ENCODE measurements at regions not wholly inside any gene's neighbourhood (a gene's known extent, or its start where the extent isn't known, plus 50 kb on each side); places are given as distances from the start of the nearest gene placed in this dataset.

GRCh38 chr17:27986805-27987684, 55.4 kb upstream of the NLK start:
- no peak overlapping the region for H2AFZ ChIP-seq (ENCODE audit: low read depth, low read length, poor library complexity, severe bottlenecking)
- intact Hi-C loops (cut with micrococcal nuclease): no loop called here
- ChIA-PET POLR2A (no interaction called here), RAD21 (ENCODE audit: low non-redundant PET in 1 of 2, low total read pairs in 2 of 2, uncharacterized antibody in 2 of 2, unreplicated experiment in 2 of 2) (no interaction called here), CTCF (no interaction called here)
- ATAC-seq: no peak
- H3K36me3 ChIP-seq (ENCODE audit: control insufficient read depth in 1 of 2, insufficient read depth in 2 of 2, low read length in 2 of 2): no peaks in the 10 kb centered on the region
- no peaks in the 10 kb centered on the region for H3K4me1 ChIP-seq (ENCODE audit: control insufficient read depth in 1 of 2, insufficient read depth in 2 of 2, low read length in 2 of 2)
- H3K4me3 ChIP-seq (replicated peaks in 1 of 2; ENCODE audit: low read depth in 1 of 2, low read length in 2 of 2): no peak overlapping the region
- no peak for DNase-seq (ENCODE audit: low read depth, low spot score)
- H3K9me2 ChIP-seq (ENCODE audit: insufficient read depth): no peaks in the 10 kb centered on the region
- no peak overlapping the region for H3K4me2 ChIP-seq (ENCODE audit: low read length)
- H3K9me3 ChIP-seq (ENCODE audit: control insufficient read depth in 1 of 2, insufficient read depth in 1 of 2, low read depth in 1 of 2, low read length in 2 of 2): no peaks in the 10 kb centered on the region
- no peak overlapping the region for H3K9ac ChIP-seq (ENCODE audit: low read length)
- no TSS peak for BruUV-seq (replicated peaks)
- H3K27me3 ChIP-seq (ENCODE audit: insufficient read depth, low read length): no peaks in the 10 kb centered on the region
- no peaks in the 10 kb centered on the region for H4K20me1 ChIP-seq (ENCODE audit: insufficient read depth)
- TF ChIP-seq ZBTB33 (IDR thresholded peaks at IDR 0.05; ENCODE audit: extremely low read depth, insufficient replicate concordance, low read length): no peak
- no peak for TF ChIP-seq MAX (IDR thresholded peaks at IDR 0.05)
- H3K27ac ChIP-seq (ENCODE audit: low read depth, low read length): no peak overlapping the region
- H3K79me2 ChIP-seq (ENCODE audit: insufficient read depth, low read length): no peaks in the 10 kb centered on the region

GRCh38 chr17:27989046-27989445, 53.4 kb upstream of the NLK start:
- ATAC-seq: no peak
- H2AFZ ChIP-seq (ENCODE audit: low read depth, low read length, poor library complexity, severe bottlenecking): no peak overlapping the region
- no peaks in the 10 kb centered on the region for H3K4me1 ChIP-seq (ENCODE audit: control insufficient read depth in 1 of 2, insufficient read depth in 2 of 2, low read length in 2 of 2)
- no peak for TF ChIP-seq ZFX (IDR thresholded peaks at IDR 0.05)
- TF ChIP-seq REST (IDR thresholded peaks at IDR 0.05; ENCODE audit: low read depth): no peak
- TF ChIP-seq EZH2phosphoT487 (IDR thresholded peaks at IDR 0.05; ENCODE audit: borderline replicate concordance): no peak
- TF ChIP-seq EZH2 (IDR thresholded peaks at IDR 0.05): no peak
- TF ChIP-seq SP1 (IDR thresholded peaks at IDR 0.05; ENCODE audit: low read depth): no peak
- no peak for TF ChIP-seq ZBTB33 (IDR thresholded peaks at IDR 0.05; ENCODE audit: extremely low read depth, insufficient replicate concordance, low read length)
- TF ChIP-seq SRF (IDR thresholded peaks at IDR 0.05; ENCODE audit: low read depth): no peak
- no peak for TF ChIP-seq TCF7L2 (IDR thresholded peaks at IDR 0.05; ENCODE audit: borderline replicate concordance, extremely low read depth, insufficient read depth, insufficient read length)
- no peak for TF ChIP-seq EGR1 (IDR thresholded peaks at IDR 0.05; ENCODE audit: low read depth)
- no peak for TF ChIP-seq RAD21 (IDR thresholded peaks at IDR 0.05; ENCODE audit: low read depth)

More at GRCh38 chr17:27989046-27989445, 53.4 kb upstream of the NLK start:
- Histone ChIP-seq H3K9ac (ENCODE audit: low read length) (no peak overlapping the region), H3K4me3 (replicated peaks in 1 of 2; ENCODE audit: low read depth in 1 of 2, low read length in 2 of 2) (no peak overlapping the region), H3K4me2 (ENCODE audit: low read length) (no peak overlapping the region), H3K27ac (ENCODE audit: low read depth, low read length) (no peak overlapping the region), H3K9me3 (ENCODE audit: control insufficient read depth in 1 of 2, insufficient read depth in 1 of 2, low read depth in 1 of 2, low read length in 2 of 2) (no peaks in the 10 kb centered on the region), H3K36me3 (ENCODE audit: control insufficient read depth in 1 of 2, insufficient read depth in 2 of 2, low read length in 2 of 2) (no peaks in the 10 kb centered on the region), H3K27me3 (ENCODE audit: insufficient read depth, low read length) (no peaks in the 10 kb centered on the region; the same call in 1 of the 2 replicates), H3K9me2 (ENCODE audit: insufficient read depth) (no peaks in the 10 kb centered on the region), H4K20me1 (ENCODE audit: insufficient read depth) (no peaks in the 10 kb centered on the region), H3K79me2 (ENCODE audit: insufficient read depth, low read length) (no peaks in the 10 kb centered on the region)
- CTCF ChIA-PET: no interaction called here
- RAD21 ChIA-PET (ENCODE audit: low non-redundant PET in 1 of 2, low total read pairs in 2 of 2, uncharacterized antibody in 2 of 2, unreplicated experiment in 2 of 2): no interaction called here
- DNase-seq (ENCODE audit: low read depth, low spot score): no peak
- POLR2A ChIA-PET: no interaction called here
- intact Hi-C loops (cut with micrococcal nuclease): no loop called here
- BruUV-seq (replicated peaks): no TSS peak
